Stimulated activated CD8-positive, alpha-beta memory T cell treated with anti-CD3 and anti-CD28 coated beads, Interleukin-4, amount 100 ng/mL, for 4 hours (primary cell): ENCODE measurements at regions not wholly inside any gene's neighbourhood (a gene's known extent, or its start where the extent isn't known, plus 50 kb on each side); places are given as distances from the start of the nearest gene placed in this dataset.

Source experiments
- DNase-seq, 2 donors: peaks; one replicate each; pipeline ENCODE4 v3.0.0-alpha.2; 2020; ENCODE audit warnings: low read depth in 2 of 2, low spot score in 1 of 2

- DNase-seq: no peak
These were observed 223.0 kb upstream of the RPL38 start for GRCh38 chr17:73980517-73980916.

- no peak for DNase-seq
These were observed 220.6 kb upstream of the RPL38 start for GRCh38 chr17:73982871-73983270.

- DNase-seq: no peak
These were observed 219.7 kb upstream of the RPL38 start for GRCh38 chr17:73983621-73984400.

DNA sequence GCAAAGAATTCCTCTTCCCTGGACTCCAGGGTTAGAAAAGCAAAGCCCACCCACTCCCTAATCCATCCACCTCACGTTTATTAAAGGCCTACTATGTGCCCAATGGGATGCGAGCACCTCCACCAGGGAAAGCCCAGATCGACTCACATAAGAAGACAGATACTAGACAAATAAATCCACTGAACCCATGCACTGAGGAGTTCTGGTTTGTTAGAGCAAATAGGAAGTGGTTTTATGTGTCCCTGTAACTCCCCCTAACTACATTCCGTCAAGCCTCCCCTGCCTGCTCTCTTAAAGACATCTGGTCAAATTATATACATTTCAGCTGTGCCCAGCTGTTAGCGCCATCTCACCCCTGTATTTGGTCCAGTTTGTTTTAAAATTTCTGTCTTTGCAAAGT is 218.5 kb upstream of the RPL38 start:
- no peak for DNase-seq

GRCh38 chr17:73985466-73986015 is 217.9 kb upstream of the RPL38 start:
- no peak for DNase-seq

DNA sequence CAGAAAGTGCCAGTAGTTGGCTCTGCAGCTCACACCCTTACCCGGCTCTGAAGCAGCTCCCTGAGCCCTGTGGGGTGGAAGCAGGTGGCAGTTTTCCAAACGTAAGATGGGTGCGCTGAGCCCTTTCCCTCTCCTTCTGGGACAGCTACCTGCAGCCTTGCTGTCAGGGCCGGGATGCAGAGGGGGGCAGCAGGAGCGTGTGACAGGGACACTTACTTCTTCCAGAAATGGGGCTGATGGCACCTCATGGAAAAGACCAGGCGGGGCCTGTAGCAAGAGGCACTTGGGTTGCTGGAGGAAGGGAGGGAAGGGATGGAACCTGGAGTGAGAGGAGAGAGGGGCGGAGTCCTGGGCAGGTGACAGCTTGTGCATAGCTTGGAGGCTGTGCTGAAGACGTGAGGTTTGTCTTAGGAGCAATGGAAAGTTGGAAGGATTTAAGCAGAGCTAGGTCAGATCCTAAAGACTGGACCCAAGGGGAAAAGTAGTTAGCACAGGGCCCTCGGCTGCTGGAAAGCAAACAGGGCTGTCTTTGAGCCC is 216.8 kb upstream of the RPL38 start:
- no peak for DNase-seq

GRCh38 chr17:73987395-73987794 is 216.1 kb upstream of the RPL38 start:
- no peak for DNase-seq

- no peak for DNase-seq
These were observed 215.5 kb upstream of the RPL38 start for GRCh38 chr17:73987845-73988509.

GRCh38 chr17:73989671-73990070 is 213.8 kb upstream of the RPL38 start:
- no peak for DNase-seq

DNA sequence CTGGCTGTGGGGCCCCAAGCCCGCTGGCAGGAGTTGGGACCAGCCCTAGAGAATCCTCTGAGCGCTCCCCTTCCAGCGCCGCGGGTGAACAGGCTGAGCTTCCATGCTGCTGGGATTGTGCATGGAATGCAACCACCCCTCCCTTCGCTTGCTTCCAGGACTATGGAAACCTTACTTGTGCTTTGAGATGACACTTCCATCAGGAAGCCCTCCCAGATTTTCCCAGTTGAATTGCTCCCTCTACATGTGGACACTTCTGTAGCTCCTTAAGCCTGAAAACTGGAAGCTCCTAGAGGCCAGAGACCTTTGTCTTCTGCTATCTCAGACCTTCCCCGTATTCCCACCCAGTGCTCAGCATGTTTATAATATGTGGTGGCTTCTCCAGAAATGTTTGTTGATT is 213.2 kb upstream of the RPL38 start:
- DNase-seq: no peak

GRCh38 chr17:73991260-73991659 is 212.2 kb upstream of the RPL38 start:
- DNase-seq: no peak

DNA sequence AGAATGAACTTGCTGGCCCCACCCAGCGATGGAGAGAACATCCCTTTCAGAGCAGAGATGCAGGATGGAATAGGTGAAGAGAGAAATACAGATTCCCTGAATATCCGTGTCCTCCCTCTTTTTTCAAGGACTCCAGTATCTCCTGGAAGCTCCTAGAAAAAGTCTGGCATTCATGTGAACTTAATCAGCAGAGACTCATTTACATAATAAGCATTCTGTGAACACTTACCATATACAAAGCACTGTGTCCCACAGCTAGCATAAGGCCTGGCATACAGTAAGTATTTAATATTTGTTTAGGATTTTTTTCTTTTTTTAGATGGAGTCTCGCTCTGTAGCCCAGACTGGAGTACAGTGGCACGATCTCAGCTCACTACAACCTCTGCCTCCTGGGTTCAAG is 208.5 kb upstream of the RPL38 start:
- no peak for DNase-seq

- DNase-seq: no peak
These were observed 206.4 kb upstream of the RPL38 start for GRCh38 chr17:73997059-73997458.

- no peak for DNase-seq
These were observed 205.2 kb upstream of the RPL38 start for GRCh38 chr17:73998249-73998648.

- DNase-seq: peak; percentile 15 to 19
These were observed 204.5 kb upstream of the RPL38 start for GRCh38 chr17:73998653-73999645.

- no peak for DNase-seq
These were observed 202.3 kb upstream of the RPL38 start for GRCh38 chr17:74001145-74001544.

- no peak for DNase-seq
These were observed 201.2 kb upstream of the RPL38 start for GRCh38 chr17:74002241-74002640.

DNA sequence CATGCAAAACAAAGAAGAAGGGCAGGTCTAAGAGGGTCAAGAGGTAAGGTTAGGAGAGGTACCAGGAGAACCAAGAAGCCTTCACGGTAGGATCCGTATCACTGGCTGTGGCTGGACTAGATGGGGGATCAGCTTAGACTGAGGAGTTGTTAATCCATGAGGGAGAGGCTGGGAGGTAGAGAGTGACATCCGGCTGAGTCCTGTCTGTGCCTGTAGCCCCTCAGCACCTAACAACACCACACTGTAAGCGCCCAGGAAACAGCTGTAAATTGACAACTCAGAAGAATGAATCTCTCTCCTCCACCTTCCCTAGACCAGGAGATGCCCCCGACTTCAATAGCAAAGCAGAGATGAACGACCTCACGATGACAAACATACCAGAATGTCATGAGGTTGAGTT is 199.4 kb upstream of the RPL38 start:
- DNase-seq: no peak

DNA sequence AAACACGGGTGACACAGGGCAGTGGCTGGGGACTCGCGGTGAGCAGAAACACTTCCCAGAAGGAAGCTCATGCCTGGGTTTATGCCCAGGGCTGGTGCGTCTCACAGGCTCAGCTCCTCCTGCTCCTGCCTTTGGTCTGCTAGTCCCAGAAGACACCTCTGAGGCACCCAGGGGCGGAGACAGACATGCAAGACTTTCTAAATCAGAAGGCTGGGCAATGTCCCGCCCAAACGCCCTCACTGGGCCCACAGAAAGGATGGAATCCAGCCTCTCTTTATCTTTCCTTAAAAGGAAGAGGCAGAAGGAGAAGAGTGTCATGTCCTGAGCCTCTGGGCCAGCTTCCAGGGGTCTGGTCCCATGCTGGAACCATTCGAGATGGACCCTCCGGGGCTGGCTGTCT is 197.7 kb upstream of the RPL38 start:
- DNase-seq: no peak

DNA sequence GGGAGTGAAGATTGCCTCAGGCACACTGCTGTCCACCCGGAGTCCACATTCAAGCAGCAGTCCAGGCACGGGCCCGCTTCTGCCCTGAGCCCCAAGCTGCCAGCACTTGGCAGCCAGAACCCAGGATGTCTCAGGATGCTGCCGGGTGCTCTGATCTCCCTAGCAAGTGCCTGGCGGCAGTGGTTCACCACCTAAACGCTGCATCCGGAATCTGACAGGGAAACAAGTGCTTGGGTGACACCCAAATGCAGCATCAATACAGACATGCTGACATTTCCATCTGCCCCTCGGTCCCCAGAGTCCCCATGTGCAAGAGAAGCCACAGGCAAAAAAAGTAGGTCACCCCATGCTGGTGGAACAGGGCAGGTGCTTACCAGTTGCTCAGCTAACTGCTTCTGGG is 197.1 kb upstream of the RPL38 start:
- no peak for DNase-seq

DNA sequence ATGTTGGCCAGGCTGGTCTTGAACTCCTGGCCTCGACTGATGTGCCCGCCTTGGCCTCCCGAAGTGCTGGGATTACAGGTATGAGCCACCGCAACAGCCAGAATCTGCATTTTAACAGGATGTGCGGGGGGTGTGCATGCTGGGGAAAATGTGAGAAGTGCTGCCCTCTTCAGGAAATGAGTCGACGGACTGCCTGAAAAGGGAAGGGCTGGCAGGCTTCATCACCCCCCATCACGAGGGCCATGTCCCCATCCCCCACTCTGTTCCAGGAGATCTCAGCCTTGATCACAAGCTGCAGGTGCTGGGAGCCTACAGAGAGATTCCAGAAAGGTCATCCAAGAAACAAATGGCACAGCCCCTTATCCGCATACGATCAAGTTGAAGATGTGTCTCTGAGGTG is 195.3 kb upstream of the RPL38 start:
- no peak for DNase-seq
